HG02884 (cell line): ENCODE measurements at regions not wholly inside any gene's neighbourhood (a gene's known extent, or its start where the extent isn't known, plus 50 kb on each side); places are given as distances from the start of the nearest gene placed in this dataset.

Source experiments
- ATAC-seq: cut with Tn5 transposase; IDR thresholded peaks from one replicate; pipeline ENCODE4 v1.9.1; 2021; ENCODE audit warnings: mild to moderate bottlenecking, moderate library complexity; ENCODE audit not compliant: unreplicated experiment

GRCh38 chr9:117858561-117858960, 154.4 kb downstream of the TLR4 start:
- ATAC-seq = no peak

- ATAC-seq = no peak
These were observed 156.6 kb downstream of the TLR4 start for GRCh38 chr9:117860849-117861248.

GRCh38 chr9:117864385-117865057, 160.3 kb downstream of the TLR4 start:
- ATAC-seq = no peak

GRCh38 chr9:117868594-117868993, 164.4 kb downstream of the TLR4 start:
- ATAC-seq = no peak

- ATAC-seq = no peak
These were observed 165.1 kb downstream of the TLR4 start for GRCh38 chr9:117869287-117869686.

- no peak for ATAC-seq
These were observed 165.5 kb downstream of the TLR4 start for GRCh38 chr9:117869712-117870111.

GRCh38 chr9:117873664-117874063, 169.5 kb downstream of the TLR4 start:
- ATAC-seq = no peak

- no peak for ATAC-seq
These were observed 171.7 kb downstream of the TLR4 start for GRCh38 chr9:117875886-117876285.

GRCh38 chr9:117882171-117882570, 178.0 kb downstream of the TLR4 start:
- no peak for ATAC-seq

- no peak for ATAC-seq
These were observed 182.4 kb downstream of the TLR4 start for GRCh38 chr9:117886616-117887015.

- ATAC-seq = no peak
These were observed 183.2 kb downstream of the TLR4 start for GRCh38 chr9:117887383-117887782.

- ATAC-seq = no peak
These were observed 183.7 kb downstream of the TLR4 start for GRCh38 chr9:117887941-117888340.

- ATAC-seq = no peak
These were observed 199.2 kb downstream of the TLR4 start for GRCh38 chr9:117903453-117903852.

GRCh38 chr9:117906763-117907162, 202.6 kb downstream of the TLR4 start:
- ATAC-seq = no peak

GRCh38 chr9:117907420-117907819, 203.2 kb downstream of the TLR4 start:
- no peak for ATAC-seq

- no peak for ATAC-seq
These were observed 212.1 kb downstream of the TLR4 start for GRCh38 chr9:117916291-117916690.

- no peak for ATAC-seq
These were observed 213.7 kb downstream of the TLR4 start for GRCh38 chr9:117917873-117918272.

- no peak for ATAC-seq
These were observed 215.3 kb downstream of the TLR4 start for GRCh38 chr9:117919538-117919937.

GRCh38 chr9:117926031-117926658, 221.9 kb downstream of the TLR4 start:
- ATAC-seq = no peak

GRCh38 chr9:117927354-117927753, 223.2 kb downstream of the TLR4 start:
- ATAC-seq = no peak

- ATAC-seq = no peak
These were observed 225.7 kb downstream of the TLR4 start for GRCh38 chr9:117929868-117930267.

GRCh38 chr9:117932585-117932984, 228.4 kb downstream of the TLR4 start:
- ATAC-seq = no peak
